HG02763 (cell line): ENCODE measurements at regions not wholly inside any gene's neighbourhood (a gene's known extent, or its start where the extent isn't known, plus 50 kb on each side); places are given as distances from the start of the nearest gene placed in this dataset.

Source experiments
- ATAC-seq: cut with Tn5 transposase; IDR thresholded peaks from one replicate; pipeline ENCODE4 v1.9.1; 2021; ENCODE audit warnings: mild to moderate bottlenecking, moderate library complexity; ENCODE audit not compliant: unreplicated experiment

- no peak for ATAC-seq
Measured at GRCh38 chr2:191557841-191558240, 120.1 kb upstream of the NABP1 start.

- ATAC-seq = no peak
Measured at GRCh38 chr2:191559569-191559968, 118.4 kb upstream of the NABP1 start.

DNA sequence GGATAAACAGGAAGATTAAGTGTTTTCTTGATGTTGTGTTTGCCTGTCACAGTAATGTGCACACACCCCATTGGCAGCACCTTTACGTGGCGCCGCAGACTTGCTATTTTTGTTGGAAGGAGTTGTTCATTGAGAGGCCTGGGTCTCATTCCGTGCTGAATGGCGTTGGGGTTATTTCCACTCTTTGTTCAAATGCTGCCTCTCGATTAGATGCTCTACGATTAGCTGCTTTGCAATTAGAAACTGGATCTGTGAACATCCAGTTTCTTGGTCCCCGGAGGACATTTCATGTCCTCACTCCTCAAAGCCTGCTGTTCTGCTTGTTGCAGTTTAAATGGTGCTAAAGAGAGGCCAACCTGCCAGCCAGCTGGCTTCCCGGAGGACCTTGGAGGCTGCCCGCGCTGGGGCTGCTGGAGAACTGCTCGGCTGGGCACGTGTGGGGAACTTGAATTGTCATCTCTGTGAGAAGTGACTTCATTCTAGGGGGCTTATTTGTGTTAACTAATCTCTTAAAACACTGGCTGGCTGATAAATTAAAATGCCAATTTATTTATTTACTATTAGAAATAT lies 117.4 kb upstream of the NABP1 start:
- no peak for ATAC-seq

DNA sequence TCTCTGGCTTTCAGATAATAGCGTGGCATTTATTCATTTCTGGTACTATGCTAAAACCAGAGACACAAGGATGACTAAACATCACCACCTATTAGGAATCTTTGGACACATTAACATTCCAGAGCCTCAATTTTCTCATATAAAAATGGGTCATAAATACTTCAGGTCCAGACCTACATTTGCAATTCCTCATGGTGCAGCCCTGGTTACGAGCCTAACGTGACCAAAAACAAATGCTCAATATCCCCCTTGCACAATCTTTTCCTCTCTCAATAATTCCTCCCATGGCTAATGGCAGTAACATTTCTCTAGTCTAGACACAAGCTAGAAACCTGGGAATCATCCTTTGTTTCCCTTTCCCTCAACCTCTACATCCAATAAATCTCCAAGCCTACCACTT lies 112.8 kb upstream of the NABP1 start:
- no peak for ATAC-seq

DNA sequence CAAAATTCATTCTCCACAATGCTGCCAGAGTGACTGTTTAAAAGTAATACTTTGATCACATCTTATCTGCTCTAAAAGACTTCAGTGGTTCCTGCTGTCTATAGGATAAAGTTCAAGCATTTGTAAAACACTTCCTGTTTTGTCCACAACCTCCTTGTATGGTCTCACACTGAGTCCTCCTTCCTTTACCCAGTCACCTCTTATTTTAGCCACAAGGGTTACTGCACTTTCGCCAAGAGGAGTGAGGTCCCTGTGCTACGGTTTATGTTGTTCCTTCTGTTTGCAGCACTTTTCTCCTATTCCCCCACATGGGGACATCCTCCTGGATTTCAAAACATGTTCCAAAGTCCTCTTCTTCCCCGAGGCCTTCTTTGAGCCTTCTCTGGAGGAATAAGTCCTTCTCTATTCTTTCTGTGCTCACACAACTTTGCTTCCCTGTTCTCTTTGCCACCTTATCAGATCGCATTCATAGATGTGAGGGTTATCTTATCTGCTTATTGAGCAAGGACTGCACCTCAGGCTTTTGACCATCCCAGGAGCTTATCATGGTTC lies 112.2 kb upstream of the NABP1 start:
- ATAC-seq = peak; percentile 65

DNA sequence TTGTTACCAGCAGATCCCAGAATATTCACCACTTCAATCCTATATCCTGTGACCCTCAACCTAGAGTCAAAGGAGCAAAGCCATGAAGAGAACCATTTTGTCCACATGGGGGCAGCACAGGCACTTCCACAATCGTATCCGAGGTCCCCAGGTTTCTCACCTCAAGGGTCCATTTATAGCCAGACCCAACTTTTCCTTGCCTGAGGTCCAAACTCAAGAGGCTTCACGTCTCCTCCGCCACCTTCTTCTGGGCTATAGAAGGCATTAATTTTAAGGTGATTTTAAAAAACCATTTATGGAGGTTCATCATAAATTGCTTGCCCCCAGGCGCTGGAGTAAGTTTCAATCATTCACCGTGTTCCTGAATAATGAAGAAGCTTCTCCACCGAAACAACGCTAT lies 111.6 kb upstream of the NABP1 start:
- ATAC-seq = no peak

DNA sequence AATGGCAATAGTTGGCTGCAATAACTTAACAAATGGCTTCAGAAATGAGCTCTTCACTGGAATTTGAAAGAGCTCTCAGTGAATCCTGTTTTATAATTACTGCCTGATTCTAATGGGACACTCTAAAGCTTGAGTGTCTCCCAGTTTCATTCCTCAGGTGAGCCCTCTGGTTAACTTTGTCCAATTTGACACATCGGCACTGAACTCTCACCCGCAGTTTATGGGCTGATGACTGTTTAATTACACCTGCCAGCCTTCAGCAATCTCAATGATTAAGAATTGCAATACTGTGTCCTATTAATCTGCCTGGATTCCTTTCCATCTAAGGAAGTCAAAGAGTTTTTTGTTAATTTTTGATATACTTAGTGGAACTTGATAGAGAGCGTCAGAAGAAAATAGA lies 110.7 kb upstream of the NABP1 start:
- ATAC-seq = no peak

DNA sequence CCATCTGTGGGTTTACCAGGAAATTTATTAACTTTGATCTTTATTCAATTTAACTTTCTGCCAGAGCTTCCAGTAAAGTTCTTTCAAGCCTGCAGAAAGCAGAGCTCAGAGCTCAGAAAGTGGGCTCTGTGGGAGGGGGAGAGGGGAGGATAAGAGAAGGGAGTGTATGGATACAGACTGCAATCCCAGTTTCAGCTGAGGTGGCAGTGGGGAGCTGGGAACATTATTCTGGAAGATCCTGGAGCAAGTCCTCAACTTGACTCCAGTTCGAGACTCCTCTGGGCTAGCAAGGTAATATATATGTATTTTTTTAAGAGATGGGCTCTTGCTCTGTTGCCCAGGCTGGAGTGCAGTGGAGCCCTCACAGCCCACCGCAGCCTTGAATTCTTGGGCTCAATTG lies 108.9 kb upstream of the NABP1 start:
- ATAC-seq = no peak

GRCh38 chr2:191571163-191571769 lies 106.7 kb upstream of the NABP1 start:
- ATAC-seq = peak; percentile 57

DNA sequence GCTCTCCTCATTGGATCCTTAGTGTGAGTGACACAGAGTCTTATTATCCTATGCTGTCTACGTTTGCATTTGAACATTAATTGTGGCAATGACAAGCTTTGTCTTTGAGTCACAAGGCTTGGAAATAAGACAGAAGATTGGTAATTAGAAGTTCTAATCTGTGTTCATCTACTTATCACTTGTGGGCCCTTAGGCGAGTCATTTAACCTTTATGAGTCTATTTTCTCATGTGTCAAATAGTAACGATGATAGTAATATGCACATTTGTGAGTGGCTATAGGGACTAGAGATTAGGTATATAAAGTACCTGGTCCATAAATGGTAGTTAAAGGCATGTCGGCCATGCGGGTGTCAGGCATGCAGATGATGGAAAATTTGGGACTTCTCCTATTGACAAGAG lies 105.6 kb upstream of the NABP1 start:
- ATAC-seq = no peak

GRCh38 chr2:191573216-191573615 lies 104.7 kb upstream of the NABP1 start:
- no peak for ATAC-seq

- no peak for ATAC-seq
Measured at GRCh38 chr2:191574232-191574631, 103.7 kb upstream of the NABP1 start.

DNA sequence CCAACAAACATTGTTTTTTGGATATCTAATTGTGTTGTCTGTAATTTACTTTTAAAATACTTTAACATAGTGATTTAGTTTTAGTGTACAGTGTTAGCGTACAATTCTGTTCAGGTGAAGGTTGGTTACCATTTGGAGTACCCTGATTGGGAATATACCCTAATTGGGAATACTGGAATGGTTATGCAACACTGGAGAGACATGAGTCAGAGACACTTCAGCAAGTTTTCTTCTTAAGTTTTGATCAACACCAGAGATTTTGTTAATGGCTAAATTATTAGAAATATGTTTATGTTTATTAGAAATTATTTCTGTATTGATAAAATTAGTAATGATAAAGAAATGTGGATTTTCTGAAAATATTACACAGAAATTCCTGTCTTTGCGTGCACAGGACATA lies 100.3 kb upstream of the NABP1 start:
- no peak for ATAC-seq

- no peak for ATAC-seq
Measured at GRCh38 chr2:191578031-191578430, 99.9 kb upstream of the NABP1 start.

- ATAC-seq = no peak
Measured at GRCh38 chr2:191580581-191580980, 97.4 kb upstream of the NABP1 start.

DNA sequence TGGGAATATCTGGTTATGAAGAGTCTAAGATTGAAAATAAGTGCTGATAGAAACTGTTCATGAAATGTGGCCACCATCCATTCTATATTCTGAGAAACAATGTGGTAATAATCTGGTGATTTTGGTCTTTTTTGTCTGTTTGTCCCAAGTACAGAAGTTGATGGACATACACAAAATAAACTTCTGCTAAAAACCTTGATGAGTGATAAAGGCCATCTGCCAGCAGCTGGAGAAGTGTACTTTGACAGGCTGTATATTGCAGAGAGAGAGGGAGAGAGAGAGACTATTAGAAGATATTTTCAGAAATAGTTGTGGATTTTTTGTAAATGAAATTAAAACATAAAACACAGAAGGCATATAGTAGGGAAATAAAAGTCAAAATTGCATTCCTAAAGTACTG lies 96.9 kb upstream of the NABP1 start:
- no peak for ATAC-seq

GRCh38 chr2:191582355-191582754 lies 95.6 kb upstream of the NABP1 start:
- ATAC-seq = no peak

DNA sequence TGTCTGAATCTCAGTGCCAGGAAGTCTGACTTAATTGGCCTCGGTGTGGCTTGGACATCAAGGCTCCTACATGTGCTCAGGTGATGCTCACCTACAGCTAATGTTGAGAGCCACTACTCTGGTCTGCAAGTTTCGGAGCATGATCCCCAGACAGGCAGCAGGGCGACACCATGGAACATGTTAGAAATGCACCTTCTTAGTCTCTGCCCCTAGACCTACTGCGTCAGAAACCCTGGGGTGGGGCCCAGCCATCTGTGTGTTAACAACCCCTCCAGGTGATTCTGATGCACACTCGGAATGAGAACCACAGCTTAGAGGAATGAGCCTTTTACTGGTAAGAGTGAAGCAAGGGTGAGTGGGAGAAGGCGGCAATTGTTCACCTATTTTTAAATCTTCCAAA lies 86.9 kb upstream of the NABP1 start:
- ATAC-seq = no peak

- ATAC-seq = no peak
Measured at GRCh38 chr2:191593622-191594385, 84.1 kb upstream of the NABP1 start.

GRCh38 chr2:191597186-191597751 lies 80.7 kb upstream of the NABP1 start:
- ATAC-seq = no peak

- no peak for ATAC-seq
Measured at GRCh38 chr2:191598296-191598695, 79.6 kb upstream of the NABP1 start.

DNA sequence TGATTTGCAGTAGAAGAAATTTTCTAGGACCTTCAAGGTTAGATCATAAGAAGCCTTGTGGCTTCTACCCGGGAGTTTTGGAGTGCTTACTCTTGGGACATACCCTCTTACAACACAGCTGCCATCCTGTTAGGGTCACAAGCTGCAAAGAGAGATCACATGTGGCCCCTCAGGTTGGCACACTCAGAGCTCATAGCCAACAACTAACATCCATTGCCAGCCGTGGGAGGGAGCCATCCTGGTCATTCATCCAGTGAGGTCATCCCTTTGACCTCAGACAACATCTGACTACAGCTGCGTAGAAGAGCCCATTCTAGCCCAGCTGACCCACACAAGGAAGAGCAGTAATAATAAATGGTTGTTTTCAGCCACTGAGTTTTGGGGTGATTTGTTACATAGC lies 76.9 kb upstream of the NABP1 start:
- ATAC-seq = no peak
